OCI-LY3 (cell line): ENCODE measurements at regions not wholly inside any gene's neighbourhood (a gene's known extent, or its start where the extent isn't known, plus 50 kb on each side); places are given as distances from the start of the nearest gene placed in this dataset.
"Not testable (repeated sequence)": the region's sequence is repeated elsewhere in the genome, so short reads cannot be mapped to it uniquely, and the experiment has no call there.

Experiments
- H2AFZ ChIP-seq: fragments of 200-600, 300-600 bp; shearing (Covaris generic); 2 replicates; pipeline ENCODE4 v1.6.0; 2014; ENCODE audit warnings: antibody characterized with exemption, low read depth, low read length
- H3K27ac ChIP-seq: fragments of 200-600, 300-600 bp; sonication (generic); 2 replicates; pipeline ENCODE4 v1.5.1; 2014; ENCODE audit warnings: mild to moderate bottlenecking, low read length, moderate library complexity, mixed read lengths
- H3K27me3 ChIP-seq: fragments of 200-600, 300-600 bp; sonication (generic); 2 replicates; pipeline ENCODE4 v1.6.1; 2014; ENCODE audit warnings: low read depth, low read length, mixed read lengths
- H3K36me3 ChIP-seq: fragments of 200-600, 300-600 bp; sonication (generic); replicated peaks from 2 replicates; pipeline ENCODE3; 2014; ENCODE audit warnings: low read depth, low read length, mixed read lengths
- H3K4me1 ChIP-seq: fragments of 300-600, 200-600 bp; sonication (generic); 2 replicates; pipeline ENCODE4 v1.6.1; 2014; ENCODE audit warnings: low read length, mixed read lengths
- H3K4me2 ChIP-seq: fragments of 200-600, 300-600 bp; sonication (generic); 2 replicates; pipeline ENCODE4 v1.6.1; 2014; ENCODE audit warnings: low read length, mixed read lengths
- H3K4me3 ChIP-seq: fragments of 300-600, 200-600 bp; sonication (generic); 2 replicates; pipeline ENCODE4 v1.5.1; 2014; ENCODE audit warnings: antibody characterized with exemption, mild to moderate bottlenecking, low read length, moderate library complexity
- H3K79me2 ChIP-seq: fragments of 300-600, 200-600 bp; shearing (Covaris generic); 2 replicates; pipeline ENCODE4 v1.6.1; 2014; ENCODE audit warnings: mild to moderate bottlenecking, low read length, mixed read lengths
- H3K9ac ChIP-seq: fragments of 300-600, 200-600 bp; shearing (Covaris generic); 2 replicates; pipeline ENCODE4 v1.6.0; 2014; ENCODE audit warnings: mild to moderate bottlenecking, low read length, moderate library complexity
- H3K9me3 ChIP-seq: fragments of 200-600, 300-600 bp; shearing (Covaris generic); 2 replicates; pipeline ENCODE4 v1.6.1; 2014; ENCODE audit warnings: low read length, mixed read lengths; ENCODE audit not compliant: insufficient read depth
- H4K20me1 ChIP-seq: fragments of 200-600, 300-600 bp; sonication (generic); 2 replicates; pipeline ENCODE4 v1.6.1; 2016; ENCODE audit warnings: low read length, mixed read lengths; ENCODE audit not compliant: insufficient read depth
- EZH2phosphoT487 ChIP-seq: fragments of 200-600 bp; shearing (Covaris generic); IDR thresholded peaks from 2 replicates; pipeline ENCODE4 v1.6.1; 2018; ENCODE audit warnings: antibody characterized with exemption, mixed run types, low read depth
- TF ChIP-seq, protein P1 (sequence below): fragments of 200-600, 300-600 bp; sonication (generic); IDR thresholded peaks from 2 replicates; pipeline ENCODE4 v1.5.1; 2014; ENCODE audit warnings: antibody characterized with exemption, low read length, low read depth

DNA sequence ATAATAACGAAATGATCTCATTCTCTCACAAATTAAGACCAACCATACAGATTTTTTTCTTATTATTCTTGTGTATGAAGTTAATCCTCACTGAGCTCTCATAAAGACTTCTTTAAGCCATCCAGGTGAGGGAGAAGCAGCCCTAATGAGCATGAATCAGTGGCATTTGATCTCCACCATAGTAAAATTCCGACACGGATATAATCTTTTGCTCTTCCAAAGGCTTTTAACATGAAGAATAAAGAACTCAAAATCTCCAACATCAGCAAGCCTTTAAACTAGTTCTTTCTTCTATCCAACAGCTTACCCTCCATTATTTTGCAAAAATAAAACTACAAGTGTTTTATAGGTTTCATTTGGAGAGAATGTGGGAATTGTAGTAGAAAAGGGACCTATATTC lies 714.7 kb upstream of the NEGR1 start:
- TF ChIP-seq, protein P1, sequence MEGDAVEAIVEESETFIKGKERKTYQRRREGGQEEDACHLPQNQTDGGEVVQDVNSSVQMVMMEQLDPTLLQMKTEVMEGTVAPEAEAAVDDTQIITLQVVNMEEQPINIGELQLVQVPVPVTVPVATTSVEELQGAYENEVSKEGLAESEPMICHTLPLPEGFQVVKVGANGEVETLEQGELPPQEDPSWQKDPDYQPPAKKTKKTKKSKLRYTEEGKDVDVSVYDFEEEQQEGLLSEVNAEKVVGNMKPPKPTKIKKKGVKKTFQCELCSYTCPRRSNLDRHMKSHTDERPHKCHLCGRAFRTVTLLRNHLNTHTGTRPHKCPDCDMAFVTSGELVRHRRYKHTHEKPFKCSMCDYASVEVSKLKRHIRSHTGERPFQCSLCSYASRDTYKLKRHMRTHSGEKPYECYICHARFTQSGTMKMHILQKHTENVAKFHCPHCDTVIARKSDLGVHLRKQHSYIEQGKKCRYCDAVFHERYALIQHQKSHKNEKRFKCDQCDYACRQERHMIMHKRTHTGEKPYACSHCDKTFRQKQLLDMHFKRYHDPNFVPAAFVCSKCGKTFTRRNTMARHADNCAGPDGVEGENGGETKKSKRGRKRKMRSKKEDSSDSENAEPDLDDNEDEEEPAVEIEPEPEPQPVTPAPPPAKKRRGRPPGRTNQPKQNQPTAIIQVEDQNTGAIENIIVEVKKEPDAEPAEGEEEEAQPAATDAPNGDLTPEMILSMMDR, result no peak
- no peak for TF ChIP-seq EZH2phosphoT487
- H3K4me2 ChIP-seq, result no peak overlapping the region
- H3K9me3 ChIP-seq, result no peaks in the 10 kb centered on the region
- H3K27ac ChIP-seq, result no peak overlapping the region
- H3K4me3 ChIP-seq, result no peak overlapping the region
- H3K9ac ChIP-seq, result no peak overlapping the region
- H4K20me1 ChIP-seq, result no peaks in the 10 kb centered on the region
- no peak overlapping the region for H2AFZ ChIP-seq
- no peaks in the 10 kb centered on the region for H3K27me3 ChIP-seq
- H3K79me2 ChIP-seq, result no peaks in the 10 kb centered on the region
- no peaks in the 10 kb centered on the region for H3K4me1 ChIP-seq
- no peaks in the 10 kb centered on the region for H3K36me3 ChIP-seq

DNA sequence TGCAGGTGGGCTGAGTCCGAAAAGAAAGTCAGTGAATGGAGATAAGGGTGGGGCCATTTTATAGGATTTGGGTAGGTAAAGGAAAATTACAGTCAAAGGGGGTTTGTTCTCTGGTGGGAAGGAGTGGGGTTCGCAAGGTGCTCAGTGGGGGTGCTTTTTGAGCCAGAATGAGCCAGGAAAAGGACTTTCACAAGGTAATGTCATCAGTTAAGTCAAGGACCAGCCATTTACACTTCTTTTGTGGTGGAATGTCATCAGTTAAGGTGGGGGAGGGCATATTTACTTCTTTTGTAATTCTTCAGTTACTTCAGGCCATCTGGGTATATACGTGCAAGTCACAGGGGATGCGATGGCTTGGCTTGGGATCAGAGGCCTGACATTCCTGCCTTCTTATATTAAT lies 705.5 kb upstream of the NEGR1 start:
- not testable (repeated sequence) for H3K4me3 ChIP-seq, H2AFZ ChIP-seq, H3K27ac ChIP-seq

DNA sequence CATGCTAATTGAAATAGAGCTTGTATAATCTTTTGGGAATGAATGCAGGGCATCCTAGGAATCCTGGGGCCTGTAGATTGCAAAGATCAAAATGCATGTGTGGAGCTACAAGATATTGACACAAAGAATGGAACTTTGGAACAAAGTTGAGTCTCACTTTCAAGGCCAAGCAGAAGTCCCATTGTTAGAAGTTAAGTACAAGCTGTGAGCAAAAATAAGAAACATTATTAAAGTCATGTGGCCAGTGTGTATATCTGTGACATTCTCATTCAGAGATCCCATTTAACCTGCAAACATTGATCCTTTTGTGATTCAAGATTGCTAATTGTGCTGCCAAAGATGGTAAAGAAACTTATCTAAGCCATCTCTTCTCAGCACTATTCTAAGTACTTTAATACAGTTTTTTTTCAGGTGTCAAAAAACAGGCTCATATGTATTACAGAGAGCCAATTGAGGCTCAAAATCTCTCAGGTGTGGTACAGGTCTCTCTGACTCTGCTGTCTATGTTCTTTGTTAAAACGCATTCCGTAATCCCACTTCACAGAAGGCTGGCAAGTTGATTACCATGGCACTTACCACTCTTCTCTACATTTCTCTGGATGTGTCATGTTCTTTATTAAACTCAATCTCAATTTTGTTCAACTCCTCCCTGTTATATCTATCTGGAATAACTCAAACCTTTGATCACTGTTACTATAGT lies 704.4 kb upstream of the NEGR1 start:
- TF ChIP-seq, protein P1, result no peak
- TF ChIP-seq EZH2phosphoT487, result no peak
- Histone ChIP-seq H3K36me3 (no peaks in the 10 kb centered on the region), H3K27ac (no peak overlapping the region), H3K79me2 (no peaks in the 10 kb centered on the region), H3K4me3 (no peak overlapping the region), H3K4me2 (no peak overlapping the region), H3K4me1 (no peaks in the 10 kb centered on the region), H3K9ac (no peak overlapping the region), H3K9me3 (no peaks in the 10 kb centered on the region), H2AFZ (no peak overlapping the region), H4K20me1 (no peaks in the 10 kb centered on the region), H3K27me3 (no peaks in the 10 kb centered on the region)

More for the DNA sequence above, 705.5 kb upstream of the NEGR1 start:
- not testable (repeated sequence) for H3K4me1 ChIP-seq, H3K4me2 ChIP-seq, H3K9me3 ChIP-seq, H3K27me3 ChIP-seq, H3K36me3 ChIP-seq, H4K20me1 ChIP-seq, H3K9ac ChIP-seq, H3K79me2 ChIP-seq

DNA sequence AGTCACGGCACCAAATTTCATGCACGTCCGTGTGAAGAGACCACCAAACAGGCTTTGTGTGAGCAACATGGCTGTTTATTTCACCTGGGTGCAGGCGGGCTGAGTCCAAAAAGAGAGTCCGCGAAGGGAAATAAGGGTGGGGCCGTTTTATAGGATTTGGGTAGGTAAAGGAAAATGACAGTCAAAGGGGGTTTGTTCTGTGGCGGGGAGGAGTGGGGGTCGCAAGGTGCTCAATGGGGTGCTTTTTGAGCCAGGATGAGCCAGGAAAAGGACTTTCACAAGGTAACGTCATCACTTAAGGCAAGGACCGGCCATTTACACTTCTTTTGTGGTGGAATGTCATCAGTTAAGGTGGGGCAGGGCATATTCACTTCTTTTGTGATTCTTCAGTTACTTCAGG lies 702.7 kb upstream of the NEGR1 start:
- not testable (repeated sequence) for H3K9ac ChIP-seq, H3K4me2 ChIP-seq, H3K79me2 ChIP-seq, H4K20me1 ChIP-seq, H3K36me3 ChIP-seq, H2AFZ ChIP-seq, H3K4me3 ChIP-seq, H3K27me3 ChIP-seq, H3K27ac ChIP-seq, H3K4me1 ChIP-seq, H3K9me3 ChIP-seq

DNA sequence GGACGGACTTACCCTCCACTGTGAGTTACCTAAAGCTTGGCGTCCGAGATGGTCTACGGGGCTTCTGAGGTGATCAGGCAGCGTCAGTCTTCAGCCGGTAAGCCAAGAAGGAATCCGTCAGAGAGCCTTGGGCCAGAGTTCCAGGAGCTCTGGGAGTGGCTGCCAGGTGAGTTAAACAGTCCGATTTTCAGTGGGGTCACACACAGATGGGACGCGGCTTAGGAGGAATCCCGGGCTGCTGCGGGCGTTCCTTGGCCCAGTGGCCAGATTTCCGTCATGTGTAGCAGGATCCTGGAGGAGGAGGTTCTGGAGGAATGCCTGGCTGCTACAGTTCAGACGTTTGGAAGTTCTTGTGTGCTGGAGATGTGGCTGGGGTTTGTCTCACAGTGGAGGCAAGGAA lies 700.7 kb upstream of the NEGR1 start:
- not testable (repeated sequence) for H3K9me3 ChIP-seq, H2AFZ ChIP-seq, H3K4me2 ChIP-seq, H3K79me2 ChIP-seq, H4K20me1 ChIP-seq, H3K9ac ChIP-seq, H3K4me3 ChIP-seq, H3K27ac ChIP-seq, H3K36me3 ChIP-seq, H3K4me1 ChIP-seq, H3K27me3 ChIP-seq
